Hepatocyte (in vitro differentiated cells): ENCODE measurements at regions not wholly inside any gene's neighbourhood (a gene's known extent, or its start where the extent isn't known, plus 50 kb on each side); places are given as distances from the start of the nearest gene placed in this dataset.

Source experiments
- DNase-seq: peaks from one replicate; pipeline ENCODE4 v3.0.0-alpha.2; 2016; ENCODE audit warnings: low spot score
- H2AFZ ChIP-seq: fragments of 200-600 bp; sonication (generic); 2 replicates; pipeline ENCODE4 v1.6.0; 2016; ENCODE audit warnings: antibody characterized with exemption, mild to moderate bottlenecking
- H3K27ac ChIP-seq: fragments of 200-600 bp; sonication (generic); 2 replicates; pipeline ENCODE4 v1.5.1; 2016; ENCODE audit warnings: mild to moderate bottlenecking
- H3K27me3 ChIP-seq: fragments of 200-600 bp; sonication (generic); 2 replicates; pipeline ENCODE4 v1.6.1; 2016
- H3K36me3 ChIP-seq: fragments of 200-600 bp; sonication (generic); replicated peaks from 2 replicates; pipeline ENCODE4 v1.5.1; 2016; ENCODE audit warnings: low read depth; ENCODE audit not compliant: insufficient read depth
- H3K4me1 ChIP-seq: fragments of 200-600 bp; sonication (generic); 2 replicates; pipeline ENCODE4 v1.5.1; 2016; ENCODE audit warnings: mild to moderate bottlenecking, moderate library complexity; ENCODE audit not compliant: insufficient read depth
- H3K4me2 ChIP-seq: fragments of 200-600 bp; sonication (generic); 2 replicates; pipeline ENCODE4 v1.6.0; 2016
- H3K4me3 ChIP-seq: fragments of 200-600 bp; sonication (generic); 2 replicates; pipeline ENCODE4 v1.5.1; 2016; ENCODE audit warnings: mild to moderate bottlenecking
- H3K79me2 ChIP-seq: fragments of 200-600 bp; sonication (generic); 2 replicates; pipeline ENCODE4 v1.6.0; 2017; ENCODE audit warnings: mild to moderate bottlenecking
- H3K9me2 ChIP-seq: fragments of 200-600 bp; sonication (generic); replicated peaks from 2 replicates; pipeline ENCODE4 v1.6.0; 2017; ENCODE audit warnings: mild to moderate bottlenecking; ENCODE audit not compliant: insufficient read depth
- H3K9me3 ChIP-seq: fragments of 200-600 bp; sonication (generic); 2 replicates; pipeline ENCODE4 v1.5.1; 2016; ENCODE audit warnings: low read depth, mild to moderate bottlenecking
- H4K20me1 ChIP-seq: fragments of 200-600 bp; sonication (generic); 2 replicates; pipeline ENCODE4 v1.6.0; 2016; ENCODE audit warnings: mild to moderate bottlenecking; ENCODE audit not compliant: insufficient read depth, poor library complexity, severe bottlenecking
- CTCF ChIP-seq: fragments of 200-600 bp; sonication (generic); IDR thresholded peaks from 2 replicates; pipeline ENCODE4 v1.5.1; 2016; ENCODE audit warnings: antibody characterized with exemption, mild to moderate bottlenecking; ENCODE audit not compliant: poor library complexity
- EZH2 ChIP-seq: fragments of 200-600 bp; sonication (generic); IDR thresholded peaks from 2 replicates; pipeline ENCODE4 v1.6.1; 2016; ENCODE audit warnings: antibody characterized with exemption, mild to moderate bottlenecking, borderline replicate concordance
- EZH2phosphoT487 ChIP-seq: fragments of 200-600 bp; sonication (generic); IDR thresholded peaks from one replicate; pipeline ENCODE4 v1.6.1; 2018; ENCODE audit warnings: antibody characterized with exemption, mild to moderate bottlenecking, low read depth, moderate library complexity; ENCODE audit not compliant: unreplicated experiment, severe bottlenecking
- WGBS: methylation state at CpG from one replicate; pipeline ENCODE4 v1.1.6; 2016; ENCODE audit warnings: low lambda C conversion rate; ENCODE audit errors: missing lambda C conversion rate; 5-methylcytosine and 5-hydroxymethylcytosine counted together

GRCh38 chr11:36822829-36823228 is 224.8 kb upstream of the RAG2 start:
- no peaks in the 10 kb centered on the region for H3K9me2 ChIP-seq
- 81% methylated on average over 1 of the region's 1 CpG for WGBS
- TF ChIP-seq CTCF (no peak), EZH2 (no peak), EZH2phosphoT487 (no peak)

GRCh38 chr11:36818410-36818809 is 220.4 kb upstream of the RAG2 start:
- DNase-seq, result no peak
- no peak overlapping the region for H3K4me3 ChIP-seq
- H3K9me3 ChIP-seq, result no peaks in the 10 kb centered on the region
- no peaks in the 10 kb centered on the region for H3K79me2 ChIP-seq
- TF ChIP-seq EZH2phosphoT487, result no peak
- peak; percentile 7 for TF ChIP-seq CTCF
- no peak overlapping the region for H2AFZ ChIP-seq
- H3K27me3 ChIP-seq, result no peaks in the 10 kb centered on the region
- whole genome bisulfite sequencing, result 63% methylated on average over 2 of the region's 2 CpGs
- H3K4me2 ChIP-seq, result no peak overlapping the region
- no peak overlapping the region for H3K27ac ChIP-seq
- no peaks in the 10 kb centered on the region for H3K4me1 ChIP-seq
- H3K36me3 ChIP-seq, result no peaks in the 10 kb centered on the region
- peaks cover 2% of the 10 kb centered on the region for H3K9me2 ChIP-seq
- H4K20me1 ChIP-seq, result no peaks in the 10 kb centered on the region

More at GRCh38 chr11:36822829-36823228, 224.8 kb upstream of the RAG2 start:
- no peaks in the 10 kb centered on the region for H3K4me1 ChIP-seq
- H3K4me2 ChIP-seq, result no peak overlapping the region
- no peaks in the 10 kb centered on the region for H3K36me3 ChIP-seq
- no peak for DNase-seq
- H3K79me2 ChIP-seq, result no peaks in the 10 kb centered on the region
- H3K9me3 ChIP-seq, result no peaks in the 10 kb centered on the region
- H2AFZ ChIP-seq, result no peak overlapping the region
- H3K27me3 ChIP-seq, result no peaks in the 10 kb centered on the region
- H4K20me1 ChIP-seq, result no peaks in the 10 kb centered on the region
- H3K27ac ChIP-seq, result no peak overlapping the region
- no peak overlapping the region for H3K4me3 ChIP-seq

GRCh38 chr11:36817336-36817965 is 219.4 kb upstream of the RAG2 start:
- no peaks in the 10 kb centered on the region for H3K27me3 ChIP-seq
- H4K20me1 ChIP-seq, result no peaks in the 10 kb centered on the region
- no peaks in the 10 kb centered on the region for H3K36me3 ChIP-seq
- H3K4me3 ChIP-seq, result no peak overlapping the region
- DNase-seq, result peak; percentile 7
- TF ChIP-seq EZH2phosphoT487 (no peak), EZH2 (no peak), CTCF (no peak)
- no peak overlapping the region for H2AFZ ChIP-seq
- peaks cover 2% of the 10 kb centered on the region for H3K9me2 ChIP-seq
- no peaks in the 10 kb centered on the region for H3K9me3 ChIP-seq
- WGBS, result 85% methylated on average over 6 of the region's 6 CpGs
- no peaks in the 10 kb centered on the region for H3K79me2 ChIP-seq
- H3K4me2 ChIP-seq, result no peak overlapping the region
- H3K27ac ChIP-seq, result no peak overlapping the region
- H3K4me1 ChIP-seq, result no peaks in the 10 kb centered on the region

GRCh38 chr11:36809303-36809702 is 211.3 kb upstream of the RAG2 start:
- H3K4me3 ChIP-seq, result no peak overlapping the region

More at GRCh38 chr11:36809303-36809702, 211.3 kb upstream of the RAG2 start:
- H2AFZ ChIP-seq, result no peak overlapping the region
- no peaks in the 10 kb centered on the region for H3K4me1 ChIP-seq
- no peak for DNase-seq
- no peak for TF ChIP-seq CTCF
- TF ChIP-seq EZH2phosphoT487, result no peak
- no peak for TF ChIP-seq EZH2
- no peaks in the 10 kb centered on the region for H3K36me3 ChIP-seq
- H3K27ac ChIP-seq, result no peak overlapping the region
- H3K9me2 ChIP-seq, result peaks cover 2% of the 10 kb centered on the region
- no peaks in the 10 kb centered on the region for H3K9me3 ChIP-seq
- H3K79me2 ChIP-seq, result no peaks in the 10 kb centered on the region
- no peaks in the 10 kb centered on the region for H3K27me3 ChIP-seq
- H4K20me1 ChIP-seq, result no peaks in the 10 kb centered on the region
- H3K4me2 ChIP-seq, result no peak overlapping the region
